HL-60 (cell line): ENCODE measurements at regions not wholly inside any gene's neighbourhood (a gene's known extent, or its start where the extent isn't known, plus 50 kb on each side); places are given as distances from the start of the nearest gene placed in this dataset.

Experiments
- CTCF ChIP-seq: IDR thresholded peaks from one replicate; pipeline ENCODE4 v1.5.1; 2011; ENCODE audit warnings: low read length, control low read depth, inconsistent platforms; ENCODE audit not compliant: insufficient read depth
- GABPA ChIP-seq: IDR thresholded peaks from 2 replicates; pipeline ENCODE4 v1.6.1; 2012; ENCODE audit warnings: low read depth
- POLR2AphosphoS5 ChIP-seq: IDR thresholded peaks from 2 replicates; pipeline ENCODE4 v1.6.1; 2012; ENCODE audit warnings: low read depth
- REST ChIP-seq: IDR thresholded peaks from 2 replicates; pipeline ENCODE4 v1.6.1; 2012; ENCODE audit warnings: low read depth; ENCODE audit not compliant: insufficient replicate concordance
- SPI1 ChIP-seq: IDR thresholded peaks from 2 replicates; pipeline ENCODE4 v1.6.1; 2012; ENCODE audit warnings: low read depth, mild to moderate bottlenecking, borderline replicate concordance

- no peak for TF ChIP-seq CTCF
- no peak for TF ChIP-seq POLR2AphosphoS5
- no peak for TF ChIP-seq REST
- no peak for TF ChIP-seq SPI1
- no peak for TF ChIP-seq GABPA
Measured at GRCh38 chr12:90832427-90832826, 122.5 kb downstream of the CCER1 start.
